ENCODE measurements at regions not wholly inside any gene's neighbourhood (a gene's known extent, or its start where the extent isn't known, plus 50 kb on each side); places are given as distances from the start of the nearest gene placed in this dataset.

GRCh38 chr1:79290927-79291474 is 284.5 kb upstream of the ADGRL4 start:
- TF ChIP-seq POLR2A (IDR thresholded peaks at IDR 0.05): no peak
- TF ChIP-seq CTCF (IDR thresholded peaks at IDR 0.05): no peak
- DNase-seq: no peak
- Histone ChIP-seq H3K9me3 (no peaks in the 10 kb centered on the region), H3K27ac (no peak overlapping the region), H3K27me3 (no peaks in the 10 kb centered on the region), H3K4me3 (no peak overlapping the region), H3K4me1 (no peaks in the 10 kb centered on the region), H3K36me3 (no peaks in the 10 kb centered on the region)

- Histone ChIP-seq H3K9me3 (no peaks in the 10 kb centered on the region), H3K4me1 (no peaks in the 10 kb centered on the region), H3K27ac (no peak overlapping the region), H3K27me3 (no peaks in the 10 kb centered on the region), H3K4me3 (no peak overlapping the region), H3K36me3 (no peaks in the 10 kb centered on the region)
- TF ChIP-seq POLR2A (IDR thresholded peaks at IDR 0.05) (no peak), CTCF (IDR thresholded peaks at IDR 0.05) (no peak)
- no peak for DNase-seq
These were observed 281.5 kb upstream of the ADGRL4 start for GRCh38 chr1:79287982-79288381.

- DNase-seq: no peak
- Histone ChIP-seq H3K36me3 (no peaks in the 10 kb centered on the region), H3K27ac (no peak overlapping the region), H3K4me1 (no peaks in the 10 kb centered on the region), H3K4me3 (no peak overlapping the region), H3K9me3 (no peaks in the 10 kb centered on the region), H3K27me3 (no peaks in the 10 kb centered on the region)
- TF ChIP-seq CTCF (IDR thresholded peaks at IDR 0.05) (no peak), POLR2A (IDR thresholded peaks at IDR 0.05) (no peak)
These were observed 279.1 kb upstream of the ADGRL4 start for GRCh38 chr1:79285667-79286066.

- H3K4me3 ChIP-seq: no peak overlapping the region
- no peak overlapping the region for H3K27ac ChIP-seq
- H3K9me3 ChIP-seq: no peaks in the 10 kb centered on the region
- H3K4me1 ChIP-seq: no peaks in the 10 kb centered on the region
- H3K36me3 ChIP-seq: no peaks in the 10 kb centered on the region
- DNase-seq: no peak
- no peak for TF ChIP-seq POLR2A (IDR thresholded peaks at IDR 0.05)
- no peak for TF ChIP-seq CTCF (IDR thresholded peaks at IDR 0.05)
- H3K27me3 ChIP-seq: no peaks in the 10 kb centered on the region
These were observed 276.9 kb upstream of the ADGRL4 start for GRCh38 chr1:79283451-79283850.

- H3K9me3 ChIP-seq: no peaks in the 10 kb centered on the region
- no peak overlapping the region for H3K4me3 ChIP-seq
- H3K4me1 ChIP-seq: no peaks in the 10 kb centered on the region
- H3K27me3 ChIP-seq: no peaks in the 10 kb centered on the region
- no peak for TF ChIP-seq POLR2A (IDR thresholded peaks at IDR 0.05)
- no peak for TF ChIP-seq CTCF (IDR thresholded peaks at IDR 0.05)
- H3K27ac ChIP-seq: no peak overlapping the region
- DNase-seq: no peak
- H3K36me3 ChIP-seq: no peaks in the 10 kb centered on the region
These were observed 274.9 kb upstream of the ADGRL4 start for GRCh38 chr1:79281442-79281841.

- Histone ChIP-seq H3K36me3 (no peaks in the 10 kb centered on the region), H3K9me3 (no peaks in the 10 kb centered on the region), H3K27me3 (no peaks in the 10 kb centered on the region), H3K27ac (no peak overlapping the region), H3K4me3 (no peak overlapping the region), H3K4me1 (no peaks in the 10 kb centered on the region)
- no peak for DNase-seq
- TF ChIP-seq POLR2A (IDR thresholded peaks at IDR 0.05) (no peak), CTCF (IDR thresholded peaks at IDR 0.05) (no peak)
These were observed 265.2 kb upstream of the ADGRL4 start for GRCh38 chr1:79271759-79272158.
